ENCODE measurements at regions not wholly inside any gene's neighbourhood (a gene's known extent, or its start where the extent isn't known, plus 50 kb on each side); places are given as distances from the start of the nearest gene placed in this dataset.

GRCh38 chr7:41795276-41795833 lies 92.5 kb upstream of the INHBA start:
- DNase-seq (ENCODE audit: low read depth): no peak

DNA sequence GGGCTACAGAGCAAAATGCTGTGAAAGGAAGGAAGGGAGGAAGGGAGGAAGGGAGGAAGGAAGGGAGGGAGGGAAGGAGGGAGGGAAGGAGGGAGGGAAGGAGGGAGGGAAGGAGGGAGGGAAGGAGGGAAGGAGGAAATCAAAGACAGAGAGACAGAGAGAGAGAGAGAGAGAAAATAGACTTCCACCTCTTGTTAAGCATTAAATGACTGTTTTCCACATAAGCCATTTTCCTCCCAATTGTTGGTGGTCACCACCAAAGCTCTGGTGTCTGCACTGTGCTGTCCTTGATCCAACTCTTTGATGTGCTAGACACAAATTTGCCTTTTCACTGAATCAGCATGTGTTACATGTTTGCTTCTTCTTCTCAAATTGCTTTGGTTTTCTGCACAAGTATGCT lies 90.7 kb upstream of the INHBA start:
- DNase-seq (ENCODE audit: low read depth): no peak

GRCh38 chr7:41792120-41792519 lies 89.2 kb upstream of the INHBA start:
- no peak for DNase-seq (ENCODE audit: low read depth)

GRCh38 chr7:41788556-41788955 lies 85.7 kb upstream of the INHBA start:
- no peak for DNase-seq (ENCODE audit: low read depth)

GRCh38 chr7:41787651-41788350 lies 84.9 kb upstream of the INHBA start:
- DNase-seq (ENCODE audit: low read depth): no peak

GRCh38 chr7:41786944-41787343 lies 84.1 kb upstream of the INHBA start:
- no peak for DNase-seq (ENCODE audit: low read depth)

- DNase-seq (ENCODE audit: low read depth): no peak
Observed at GRCh38 chr7:41786404-41786803, 83.5 kb upstream of the INHBA start.

DNA sequence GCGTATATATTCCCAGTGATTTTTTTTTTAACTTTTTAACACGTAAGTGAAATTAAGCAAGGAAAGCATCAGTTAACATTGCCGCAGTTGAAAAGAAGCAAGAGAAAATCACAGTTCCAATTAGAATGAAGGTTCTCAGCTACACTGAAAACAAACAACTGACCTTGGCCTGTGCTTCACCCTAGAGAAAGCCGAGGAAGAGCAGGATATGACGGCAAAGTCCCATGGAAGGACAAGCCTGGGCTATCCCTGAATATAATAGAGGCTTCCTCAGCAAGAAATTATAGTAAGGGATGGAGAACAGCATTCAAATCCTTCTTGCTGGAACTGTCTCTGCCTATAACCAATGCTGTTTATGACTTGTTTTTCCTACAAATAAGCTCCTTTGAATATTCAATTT lies 83.0 kb upstream of the INHBA start:
- DNase-seq (ENCODE audit: low read depth): no peak

DNA sequence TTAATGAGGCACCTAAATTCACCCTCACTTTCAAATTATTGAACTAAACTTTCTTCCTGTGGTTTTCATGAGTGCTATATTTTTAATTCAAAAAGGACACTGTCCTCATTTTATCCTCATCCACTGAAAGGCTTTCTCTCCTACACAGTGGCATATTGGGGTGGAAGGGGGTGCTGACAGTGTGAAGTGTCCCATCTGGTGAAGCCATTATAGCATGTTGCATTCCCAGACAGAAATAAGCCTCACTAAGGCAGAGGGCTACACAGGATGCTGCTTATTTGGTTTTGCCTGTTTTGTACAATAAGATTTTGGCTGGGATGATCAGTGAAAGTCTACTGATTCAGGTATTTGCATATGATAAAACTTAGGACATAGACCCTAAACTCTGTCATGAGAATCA lies 82.4 kb upstream of the INHBA start:
- DNase-seq (ENCODE audit: low read depth): no peak

DNA sequence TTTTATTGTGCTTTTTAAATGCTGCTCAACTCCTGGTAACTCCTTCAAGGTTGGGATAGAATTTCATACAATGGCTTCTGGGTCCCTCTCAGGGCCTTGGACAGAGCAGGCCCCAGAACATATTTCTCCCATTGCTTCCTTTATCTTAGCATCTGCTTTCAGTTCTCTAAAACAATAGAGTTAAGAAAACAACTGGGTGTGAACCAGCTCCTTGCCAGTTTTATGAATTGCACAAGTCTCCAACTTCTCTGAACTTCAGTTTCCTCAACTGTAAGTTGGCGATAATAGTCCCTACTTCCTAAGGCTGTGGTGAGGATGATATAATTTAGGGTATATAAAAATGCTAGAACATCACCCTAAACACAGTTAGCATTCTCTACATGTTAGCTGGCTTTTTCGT lies 77.0 kb upstream of the INHBA start:
- peak; percentile 2 for DNase-seq (ENCODE audit: low read depth)

- DNase-seq (ENCODE audit: low read depth): no peak
Observed at GRCh38 chr7:41777894-41778596, 75.2 kb upstream of the INHBA start.

DNA sequence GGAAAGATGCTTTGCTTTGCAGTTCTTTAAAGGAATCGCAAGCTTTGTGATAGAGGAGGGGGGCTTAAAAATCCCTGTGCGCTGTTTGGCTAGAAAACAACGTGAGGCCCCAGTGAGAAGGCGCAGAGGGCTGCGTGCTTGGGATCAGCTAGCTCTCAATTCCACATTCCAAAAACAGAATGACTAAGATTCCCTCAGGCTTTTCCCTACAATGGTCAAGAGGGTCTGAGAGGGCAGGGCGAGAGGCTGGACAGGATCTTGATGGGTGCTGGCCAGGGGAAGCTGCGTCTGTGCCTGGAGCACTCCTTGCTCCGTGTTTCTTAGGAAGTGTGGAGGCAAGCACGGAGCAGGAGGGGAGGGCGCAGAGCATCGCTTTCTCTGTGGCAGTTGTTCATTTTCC lies 72.1 kb upstream of the INHBA start:
- DNase-seq (ENCODE audit: low read depth): no peak

DNA sequence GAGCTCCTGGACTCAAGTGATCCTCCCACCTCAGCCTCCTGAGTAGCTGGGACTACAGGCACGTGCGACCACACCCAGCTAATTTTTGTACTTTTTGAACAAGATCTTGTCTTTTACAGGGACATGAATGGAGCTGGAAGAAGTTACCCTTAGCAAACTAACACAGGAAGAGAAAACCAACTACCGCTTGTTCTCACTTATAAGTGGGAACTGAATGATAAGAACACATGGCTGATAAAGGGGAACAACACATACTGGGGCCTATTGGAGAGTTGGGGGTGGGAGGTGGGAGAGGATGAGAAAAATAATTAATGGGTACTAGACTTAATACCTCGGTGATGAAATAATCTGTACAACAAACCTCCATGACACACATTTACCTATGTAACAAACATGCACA lies 70.9 kb upstream of the INHBA start:
- DNase-seq (ENCODE audit: low read depth): no peak

DNA sequence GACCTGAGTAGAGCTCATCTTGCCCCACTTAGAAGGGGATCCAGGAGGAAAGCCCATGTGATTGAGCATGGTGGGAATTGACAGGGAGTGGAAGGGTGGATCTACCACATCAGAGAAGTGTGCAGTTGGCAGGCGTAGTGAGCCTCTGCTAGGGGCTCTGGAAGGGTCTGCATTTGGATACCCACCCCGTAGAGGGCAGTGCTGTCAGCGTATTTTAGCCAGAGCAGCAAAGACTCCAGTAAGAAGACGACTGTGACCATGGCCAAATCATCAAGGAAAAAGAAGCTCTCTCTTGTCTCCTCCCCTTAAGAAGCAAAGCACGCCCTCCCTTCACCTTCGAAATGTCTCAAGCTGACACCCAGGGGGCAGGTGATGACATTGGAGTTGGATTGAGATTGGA lies 68.8 kb upstream of the INHBA start:
- DNase-seq (ENCODE audit: low read depth): no peak

DNA sequence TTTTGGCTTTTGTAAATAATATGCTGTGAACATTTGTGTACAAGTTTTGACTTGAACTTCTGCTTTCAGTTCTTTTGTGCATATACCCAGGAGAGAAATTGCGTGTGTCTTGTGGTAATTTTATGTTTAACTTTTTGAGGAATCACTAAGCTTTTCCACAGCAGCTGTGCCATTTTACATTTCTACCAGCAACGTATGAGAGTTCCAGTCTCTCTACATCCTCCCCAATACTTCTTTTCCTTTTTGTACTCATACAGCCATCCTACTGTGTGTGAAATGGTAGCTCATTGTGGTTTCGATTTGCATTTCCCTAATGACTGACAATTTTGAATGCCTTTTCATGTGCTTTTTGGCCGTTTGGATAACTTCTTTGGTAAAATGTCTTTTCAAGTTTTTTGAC lies 66.3 kb upstream of the INHBA start:
- DNase-seq (ENCODE audit: low read depth): no peak

GRCh38 chr7:41763626-41764025 lies 60.7 kb upstream of the INHBA start:
- DNase-seq (ENCODE audit: low read depth): no peak

DNA sequence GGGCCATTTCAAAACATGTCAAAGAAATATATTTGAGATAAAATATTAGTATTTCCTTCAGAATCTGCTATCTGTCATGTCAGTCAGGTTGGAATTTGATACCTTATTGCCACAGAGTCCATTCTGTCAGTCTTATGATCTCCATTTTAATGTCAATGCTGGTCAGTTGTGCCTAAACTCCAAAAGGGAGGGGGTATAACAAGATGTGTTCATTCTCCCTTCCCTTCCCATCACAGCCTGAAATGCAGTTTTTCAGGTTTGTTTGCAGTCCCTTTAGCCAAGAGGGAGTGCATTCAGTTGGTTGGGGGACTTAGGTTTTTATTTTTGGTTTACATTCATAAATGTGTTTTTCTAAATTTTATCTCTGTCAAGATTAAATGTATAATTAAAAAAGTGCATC lies 59.8 kb upstream of the INHBA start:
- DNase-seq (ENCODE audit: low read depth): no peak

GRCh38 chr7:41760293-41760692 lies 57.4 kb upstream of the INHBA start:
- DNase-seq (ENCODE audit: low read depth): no peak

DNA sequence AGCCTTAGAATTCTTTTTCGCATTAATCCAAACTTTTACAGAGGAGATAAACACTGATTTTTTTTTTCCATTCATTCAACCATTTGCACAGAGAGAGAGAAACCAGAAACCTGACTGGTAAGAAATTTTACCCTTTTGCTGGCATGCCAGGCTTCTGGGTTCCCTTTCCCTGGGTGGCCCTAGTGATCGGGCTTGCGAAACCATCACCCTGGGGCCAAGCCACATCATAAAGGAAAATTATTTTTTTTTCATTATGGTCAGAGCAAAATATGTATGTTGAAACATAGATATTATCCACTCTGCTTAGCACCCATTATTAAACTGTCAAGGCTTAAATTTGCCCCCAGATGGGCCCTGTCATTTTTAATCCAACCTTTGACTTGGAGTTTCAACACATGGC lies 55.4 kb upstream of the INHBA start:
- DNase-seq (ENCODE audit: low read depth): no peak

GRCh38 chr7:41756650-41757182 lies 53.8 kb upstream of the INHBA start:
- DNase-seq (ENCODE audit: low read depth): no peak

DNA sequence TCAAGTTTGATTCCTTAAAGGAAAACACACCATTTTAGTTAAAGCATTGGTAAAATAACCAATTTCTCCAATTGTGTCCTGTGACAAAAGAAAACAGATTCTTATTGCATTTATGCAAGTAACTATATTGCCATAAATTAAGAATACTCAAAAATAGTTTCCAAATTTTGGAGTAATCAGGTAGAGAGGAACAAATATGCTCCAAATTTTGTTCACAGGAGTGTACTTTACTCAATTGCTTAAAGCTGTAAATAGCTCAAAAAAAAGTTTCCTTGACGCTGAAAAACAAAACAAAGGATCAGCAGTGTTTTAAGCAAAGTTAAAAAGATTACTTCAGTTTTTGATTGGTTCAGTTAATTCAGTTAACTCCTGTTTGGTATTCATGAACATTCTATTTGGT lies 52.2 kb upstream of the INHBA start:
- no peak for DNase-seq (ENCODE audit: low read depth)

DNA sequence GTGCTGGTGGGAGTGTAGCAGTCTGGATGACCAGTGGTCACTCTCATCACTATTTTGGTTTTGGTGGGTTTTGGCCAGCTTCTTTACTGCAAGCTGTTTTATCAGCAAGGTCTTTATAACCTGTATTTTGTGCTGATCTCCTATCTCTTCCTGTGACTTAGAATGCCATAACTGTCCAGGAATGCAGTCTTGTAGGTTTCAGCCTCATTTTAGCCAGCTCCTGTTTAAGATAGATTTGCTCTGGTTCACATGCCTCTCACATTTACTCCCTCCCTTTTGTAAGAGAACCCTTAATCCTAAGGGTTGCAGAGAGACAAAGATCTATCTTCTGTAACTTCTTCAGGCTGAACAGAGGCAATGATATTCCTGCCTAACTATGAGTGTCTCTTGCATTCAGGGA lies 51.2 kb upstream of the INHBA start:
- DNase-seq (ENCODE audit: low read depth): no peak

Data from fibroblast of the conjunctiva (primary cell).